HG03565 (cell line): ENCODE measurements at regions not wholly inside any gene's neighbourhood (a gene's known extent, or its start where the extent isn't known, plus 50 kb on each side); places are given as distances from the start of the nearest gene placed in this dataset.
"Not testable (repeated sequence)": the region's sequence is repeated elsewhere in the genome, so short reads cannot be mapped to it uniquely, and the experiment has no call there.

ENCODE experiments used
- ATAC-seq: cut with Tn5 transposase; IDR thresholded peaks from one replicate; pipeline ENCODE4 v1.9.1; 2021; ENCODE audit warnings: mild to moderate bottlenecking, moderate library complexity; ENCODE audit not compliant: unreplicated experiment

GRCh38 chr6:43893073-43893472, 123.1 kb downstream of the VEGFA start:
- ATAC-seq = no peak

GRCh38 chr6:43891072-43891870, 121.3 kb downstream of the VEGFA start:
- ATAC-seq = no peak

- no peak for ATAC-seq
These were observed 120.4 kb downstream of the VEGFA start for GRCh38 chr6:43890197-43891062.

DNA sequence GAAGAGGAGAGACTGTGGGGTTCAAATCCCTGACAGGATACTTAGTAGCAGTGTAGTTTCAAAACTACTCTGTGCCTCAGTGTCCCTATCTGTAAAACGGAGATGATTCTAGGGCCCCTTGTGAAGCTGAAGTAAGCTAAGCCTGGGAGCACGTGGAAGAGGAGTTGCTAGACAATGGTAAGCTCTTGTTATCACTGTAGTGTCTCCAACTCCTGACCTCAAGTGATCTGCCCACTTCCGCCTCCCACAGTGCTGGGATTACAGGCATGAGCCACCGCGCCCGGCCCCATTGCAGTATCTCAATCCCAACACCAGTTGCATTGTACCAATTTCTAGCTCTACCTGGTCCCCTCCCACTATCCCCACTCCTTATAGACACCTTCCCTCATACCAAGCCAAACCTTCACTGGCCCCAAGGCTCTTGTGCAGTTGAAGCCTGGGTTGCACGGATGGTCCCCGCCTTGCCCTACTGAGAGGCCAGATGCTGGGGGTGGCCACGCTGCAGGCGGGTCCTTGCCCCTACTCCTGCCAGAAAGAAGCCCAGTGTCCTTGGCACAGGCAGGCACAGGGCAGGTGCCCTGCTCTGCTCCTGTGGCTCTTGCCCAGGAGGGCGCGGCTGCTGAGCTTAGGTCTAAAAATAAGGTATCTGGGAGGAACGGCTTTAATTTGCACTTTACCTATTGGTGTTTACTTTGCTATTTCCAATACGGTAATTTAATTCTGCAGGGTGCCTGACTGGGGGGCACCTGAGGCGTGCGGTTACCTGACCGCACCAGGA, 118.1 kb downstream of the VEGFA start:
- no peak for ATAC-seq

DNA sequence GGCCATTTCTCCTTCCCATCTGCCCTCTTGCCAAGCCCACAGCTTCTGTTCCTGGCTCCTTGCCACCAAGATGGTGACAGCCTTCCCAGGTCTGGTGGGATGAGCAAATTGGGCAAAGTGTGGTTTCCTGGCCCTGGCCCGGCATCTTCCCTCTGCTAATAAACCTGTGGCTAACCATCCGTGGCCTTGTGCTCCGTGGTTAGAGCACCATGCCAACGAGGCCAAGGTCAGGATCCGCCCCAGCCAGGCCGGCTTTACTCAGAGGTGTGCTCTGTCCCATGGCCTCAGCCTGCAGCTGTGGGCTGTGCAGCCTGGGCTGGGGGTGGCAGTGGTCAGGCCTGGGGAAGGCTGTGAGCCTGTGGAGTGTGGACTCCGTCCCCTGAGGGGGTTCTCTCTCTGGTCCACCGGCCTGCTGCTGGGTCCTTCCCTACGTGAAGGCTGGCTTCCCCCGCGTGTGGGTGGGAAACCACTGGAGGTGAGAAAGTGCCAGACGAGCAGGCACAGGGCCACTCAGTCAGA, 117.4 kb downstream of the VEGFA start:
- ATAC-seq = no peak

DNA sequence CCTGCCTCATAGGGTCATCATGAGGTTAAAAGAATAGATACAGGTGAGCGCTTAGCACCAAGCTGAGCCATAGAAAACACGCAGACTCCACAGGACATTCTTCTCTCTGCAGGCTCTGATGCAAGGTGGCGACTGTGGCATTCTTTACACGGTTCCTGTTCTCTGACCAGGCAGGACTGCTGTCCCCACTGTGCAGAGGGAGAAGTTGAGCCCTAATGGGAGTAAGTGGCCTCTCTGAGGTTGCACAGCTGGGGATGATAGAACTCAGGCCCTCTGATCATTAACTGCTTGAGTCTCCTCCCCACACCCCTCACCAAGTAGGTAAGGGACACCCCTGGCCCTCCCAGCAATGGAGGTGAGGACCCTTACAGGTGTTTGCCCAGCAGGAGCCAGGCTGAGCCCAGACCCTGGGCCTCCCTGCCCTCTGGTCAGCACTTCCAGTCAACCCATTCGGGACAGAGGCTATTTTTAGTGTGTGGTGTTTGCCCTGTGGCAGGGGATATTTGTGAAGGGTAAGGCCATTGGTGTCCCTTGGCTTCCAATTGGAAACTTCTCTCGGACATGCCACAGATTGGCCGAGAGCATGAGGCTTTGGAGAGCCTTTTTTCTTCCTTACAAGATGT, 116.8 kb downstream of the VEGFA start:
- ATAC-seq = no peak

- ATAC-seq = no peak
These were observed 116.1 kb downstream of the VEGFA start for GRCh38 chr6:43886067-43886461.

DNA sequence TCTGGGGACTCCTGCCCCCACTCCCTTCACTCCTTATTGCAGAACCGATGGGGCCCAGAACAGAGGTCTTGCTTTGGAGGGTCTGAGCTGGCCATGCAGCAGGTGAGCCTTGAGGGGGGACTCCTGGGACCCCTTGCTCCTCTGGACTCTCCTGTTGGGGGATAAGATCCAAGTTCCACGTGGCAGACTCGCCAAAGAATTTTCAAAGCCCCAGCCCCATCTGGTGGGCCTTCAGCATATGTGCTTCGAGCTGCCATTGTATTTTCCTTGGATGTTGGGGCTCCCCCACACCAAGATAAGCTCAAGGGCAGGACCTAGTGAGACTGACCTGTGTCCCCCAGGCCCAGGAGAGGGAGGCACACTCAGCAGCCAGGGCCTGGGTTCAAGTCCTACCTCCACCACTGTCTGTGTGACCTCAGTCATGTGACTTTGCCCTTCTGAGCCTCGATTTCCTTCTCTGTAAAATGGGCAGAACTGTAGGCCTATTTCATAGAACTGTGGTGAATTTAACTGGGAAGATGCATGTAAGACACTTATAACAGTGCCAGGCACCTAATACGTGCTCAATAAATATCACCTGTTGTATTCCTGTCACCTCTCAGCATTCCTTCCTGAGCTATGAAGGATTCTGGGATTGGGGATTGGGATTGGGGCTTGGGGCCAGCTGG, 115.5 kb downstream of the VEGFA start:
- no peak for ATAC-seq

- ATAC-seq = no peak
These were observed 114.6 kb downstream of the VEGFA start for GRCh38 chr6:43884652-43885022.

- ATAC-seq = no peak
These were observed 114.0 kb downstream of the VEGFA start for GRCh38 chr6:43883847-43884651.

GRCh38 chr6:43882690-43883448, 112.9 kb downstream of the VEGFA start:
- ATAC-seq = not testable (repeated sequence)

- ATAC-seq = no peak
These were observed 110.5 kb downstream of the VEGFA start for GRCh38 chr6:43880236-43881137.

DNA sequence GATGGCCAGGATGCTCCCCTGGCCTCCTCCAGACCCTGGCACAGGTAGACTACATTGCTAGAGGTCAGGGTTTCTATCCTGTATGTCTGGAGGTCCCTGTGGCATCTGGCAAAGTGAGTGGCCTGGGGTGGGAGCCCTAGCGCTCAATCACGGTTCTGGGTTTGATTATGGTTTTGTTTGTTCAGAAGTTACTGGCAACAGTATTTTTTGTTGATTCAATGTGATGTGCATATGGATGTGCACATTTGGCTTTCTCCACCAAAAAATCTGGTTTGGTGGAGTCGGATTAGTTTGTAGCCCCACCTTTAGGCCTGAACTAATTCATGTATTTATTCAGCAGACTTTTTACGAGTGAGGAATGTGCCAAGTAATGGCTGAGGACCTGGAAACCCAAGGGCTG, 109.7 kb downstream of the VEGFA start:
- no peak for ATAC-seq

GRCh38 chr6:43878823-43879495, 108.9 kb downstream of the VEGFA start:
- ATAC-seq = no peak

DNA sequence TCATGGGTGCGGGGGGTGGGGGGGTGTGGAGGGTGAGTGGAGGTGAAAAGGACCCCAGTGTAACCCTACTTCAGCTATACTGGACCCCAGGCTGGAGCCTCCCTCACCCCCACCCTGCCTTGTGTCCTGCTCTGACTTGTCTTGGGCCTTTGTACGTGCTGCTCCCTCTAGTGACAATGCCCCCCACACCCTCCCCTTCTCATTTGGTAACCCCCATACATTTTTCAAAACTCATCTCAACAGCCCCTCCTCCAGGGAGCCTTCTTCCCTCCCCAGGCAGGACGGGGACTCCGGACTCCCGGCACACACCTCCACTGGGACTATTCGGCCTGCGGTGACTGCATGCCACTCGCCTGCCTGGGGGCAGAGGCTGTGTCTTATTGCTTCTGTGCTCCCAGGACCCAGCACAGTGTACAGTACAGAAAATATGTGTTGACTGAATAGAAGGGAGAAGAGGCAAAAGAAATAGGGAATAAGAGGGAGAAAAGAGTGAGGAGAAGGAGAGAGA, 108.2 kb downstream of the VEGFA start:
- no peak for ATAC-seq

- no peak for ATAC-seq
These were observed 107.6 kb downstream of the VEGFA start for GRCh38 chr6:43877463-43878126.
